GM21825 (cell line): ENCODE measurements at regions not wholly inside any gene's neighbourhood (a gene's known extent, or its start where the extent isn't known, plus 50 kb on each side); places are given as distances from the start of the nearest gene placed in this dataset.

Source experiments
- ATAC-seq: cut with Tn5 transposase; IDR thresholded peaks from one replicate; pipeline ENCODE4 v1.9.1; 2021; ENCODE audit warnings: mild to moderate bottlenecking, moderate library complexity; ENCODE audit not compliant: unreplicated experiment

DNA sequence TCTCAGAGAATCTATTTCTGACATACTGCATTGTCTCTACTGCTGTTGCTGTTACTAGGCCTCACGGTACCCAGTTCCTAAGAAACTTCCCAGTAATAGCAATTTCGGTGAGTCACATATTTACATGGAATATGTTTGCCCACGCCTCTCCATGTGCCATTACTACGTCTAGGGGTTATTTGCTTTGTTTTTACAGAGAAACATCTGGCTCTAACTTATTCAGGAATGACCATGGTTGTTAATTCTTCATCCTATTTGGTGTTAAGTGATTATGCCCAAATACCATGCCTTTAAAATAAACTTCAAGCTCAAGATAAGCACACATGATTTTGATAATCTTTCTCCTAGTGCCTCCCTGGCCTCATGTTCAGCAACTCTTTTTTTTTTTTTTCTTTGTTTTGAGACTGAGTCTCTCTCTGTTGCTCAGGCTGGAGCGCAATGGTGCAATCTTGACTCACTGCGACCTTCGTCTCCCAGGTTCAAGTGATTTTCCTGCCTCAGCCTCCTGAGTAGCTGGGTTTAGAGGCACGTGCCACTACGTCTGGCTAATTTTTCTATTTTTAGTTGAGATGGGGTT lies 101.0 kb upstream of the HS3ST1 start:
- ATAC-seq, result no peak

DNA sequence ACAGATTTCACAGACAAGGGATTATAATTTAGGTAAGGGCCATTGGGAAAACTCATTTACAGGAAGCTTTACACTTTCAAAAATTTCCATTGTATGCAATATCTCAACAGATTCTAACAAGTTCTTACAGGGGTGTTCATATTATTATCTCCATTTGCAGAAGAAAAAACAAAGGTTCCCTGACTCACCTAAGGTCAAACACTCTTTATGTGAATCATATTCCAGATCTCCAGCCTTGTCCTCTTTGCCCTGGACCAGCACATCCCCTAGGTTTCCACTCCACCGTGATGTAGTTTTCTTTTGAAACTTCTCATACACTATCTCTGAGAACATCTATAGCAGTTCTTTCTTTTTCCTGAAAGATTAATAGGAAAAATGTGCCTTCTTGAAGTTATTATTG lies 96.4 kb upstream of the HS3ST1 start:
- no peak for ATAC-seq

DNA sequence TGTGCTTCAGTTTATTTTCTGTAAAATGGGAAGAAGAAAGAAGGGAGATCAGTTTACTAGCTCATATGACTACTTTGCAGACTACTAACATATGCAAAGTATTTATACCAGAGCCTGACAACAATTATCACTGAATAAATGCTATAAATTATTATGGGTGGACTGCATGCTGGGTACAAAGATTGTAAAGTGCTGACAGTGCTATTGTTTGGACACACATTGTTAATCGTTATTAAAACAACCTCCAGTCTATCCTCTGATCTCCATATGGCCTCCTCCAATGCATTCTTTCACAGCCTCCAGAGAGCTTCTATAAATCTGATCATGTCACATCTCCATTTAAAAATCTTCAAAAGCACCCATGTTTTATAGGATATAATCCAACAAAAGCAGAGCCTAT lies 90.1 kb upstream of the HS3ST1 start:
- no peak for ATAC-seq

DNA sequence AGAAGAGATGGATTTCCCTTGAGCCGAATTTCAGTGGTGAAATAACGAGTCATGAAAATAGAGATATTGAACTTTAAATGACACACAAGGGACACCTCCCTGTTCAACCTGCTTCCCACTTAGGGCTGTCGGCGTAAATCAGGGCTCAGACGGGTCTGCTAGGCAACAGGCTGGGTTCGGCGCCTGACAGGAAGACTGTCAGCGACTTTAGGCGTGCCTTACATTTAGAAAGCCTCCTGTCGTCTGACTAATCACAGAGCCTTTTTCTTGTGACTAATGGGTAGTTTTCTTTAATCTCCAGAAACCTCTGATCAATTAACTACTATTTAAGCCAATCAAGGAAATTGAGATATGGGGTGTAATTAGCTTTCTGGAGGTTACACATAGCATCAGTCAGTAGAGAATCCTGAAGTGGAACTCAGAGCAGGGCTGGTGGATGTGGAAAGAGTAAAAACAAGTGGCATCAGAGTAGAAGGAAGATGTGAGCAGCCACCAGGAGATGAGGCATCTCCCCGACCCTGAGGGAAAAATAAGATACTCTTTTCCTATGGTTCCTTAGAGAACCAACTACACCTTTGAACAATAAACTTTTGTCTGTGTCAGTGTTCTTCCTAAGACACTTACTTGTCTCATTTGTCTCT lies 86.2 kb upstream of the HS3ST1 start:
- no peak for ATAC-seq

DNA sequence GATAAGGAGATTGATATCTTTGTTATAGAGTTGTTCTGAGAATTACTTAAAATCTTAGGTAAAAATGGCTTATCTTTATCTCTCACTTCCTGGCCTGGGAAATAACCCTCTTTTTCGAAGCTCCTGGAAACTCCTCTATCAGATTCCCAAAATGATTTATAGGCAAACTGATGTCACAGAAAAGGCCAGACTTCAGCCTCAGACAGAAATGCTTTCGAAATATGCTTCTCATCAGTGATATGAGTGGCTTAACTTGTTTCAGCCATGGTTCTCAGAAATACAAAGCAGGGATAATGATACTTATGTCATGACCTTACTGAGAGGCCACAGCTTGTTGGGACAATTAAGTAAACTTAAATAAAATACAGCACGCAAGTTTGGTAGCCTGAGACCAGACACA lies 85.3 kb upstream of the HS3ST1 start:
- ATAC-seq, result no peak

DNA sequence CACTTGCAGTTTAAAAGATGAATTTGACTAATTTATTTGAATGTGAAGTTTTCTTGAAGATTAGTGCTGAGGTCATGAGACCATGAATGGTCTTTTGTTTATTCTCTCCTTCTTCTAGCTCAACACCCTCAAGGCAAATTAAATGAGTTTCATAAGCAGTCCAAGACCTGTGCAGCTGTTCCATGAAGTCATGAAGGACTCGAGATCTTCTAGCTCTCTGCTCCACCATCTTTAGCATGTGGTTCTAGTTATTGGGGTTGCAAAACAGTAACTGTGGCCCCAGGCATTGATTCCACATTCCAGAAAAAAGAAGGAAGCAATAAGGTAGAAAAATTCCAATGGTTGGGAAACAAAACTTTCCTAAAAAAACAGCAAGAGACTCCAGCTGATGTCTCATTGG lies 84.2 kb upstream of the HS3ST1 start:
- no peak for ATAC-seq

DNA sequence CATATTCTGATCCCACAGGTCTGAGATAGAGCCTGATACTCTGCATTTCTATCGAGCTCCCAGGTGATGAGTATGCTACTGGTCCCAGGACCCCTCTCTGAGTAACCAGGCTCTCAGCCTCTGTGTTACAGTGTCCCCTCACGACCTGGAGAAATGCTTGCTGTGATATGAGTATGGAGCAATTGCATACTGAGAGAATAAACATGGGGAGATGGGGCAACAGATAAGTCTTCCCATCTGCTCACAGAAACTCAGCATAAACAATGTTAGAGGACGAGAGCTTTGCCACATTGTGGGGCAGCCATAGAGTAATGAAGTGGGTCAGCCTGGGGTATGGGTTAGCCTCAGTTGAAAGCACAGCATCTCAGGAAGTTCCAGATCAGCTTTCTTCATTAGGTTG lies 82.6 kb upstream of the HS3ST1 start:
- no peak for ATAC-seq

DNA sequence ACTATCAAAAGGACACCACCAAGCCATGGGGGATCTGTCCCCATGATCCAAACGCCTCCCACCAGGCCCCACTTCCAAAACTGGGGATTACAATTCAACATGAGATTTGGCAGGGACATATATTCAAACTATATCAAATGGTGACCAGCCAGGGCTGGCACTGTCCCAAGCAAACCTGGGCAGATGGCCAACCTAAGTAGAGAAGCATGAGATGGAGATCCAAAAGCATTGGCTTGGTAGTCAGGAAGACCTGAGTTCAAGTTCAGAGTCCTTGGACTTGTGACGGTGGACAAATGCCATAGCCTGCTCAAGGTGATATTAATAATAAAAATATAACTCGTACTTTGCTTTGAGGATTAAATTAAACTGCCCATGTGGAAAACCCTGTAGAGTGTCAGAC lies 79.2 kb upstream of the HS3ST1 start:
- no peak for ATAC-seq

DNA sequence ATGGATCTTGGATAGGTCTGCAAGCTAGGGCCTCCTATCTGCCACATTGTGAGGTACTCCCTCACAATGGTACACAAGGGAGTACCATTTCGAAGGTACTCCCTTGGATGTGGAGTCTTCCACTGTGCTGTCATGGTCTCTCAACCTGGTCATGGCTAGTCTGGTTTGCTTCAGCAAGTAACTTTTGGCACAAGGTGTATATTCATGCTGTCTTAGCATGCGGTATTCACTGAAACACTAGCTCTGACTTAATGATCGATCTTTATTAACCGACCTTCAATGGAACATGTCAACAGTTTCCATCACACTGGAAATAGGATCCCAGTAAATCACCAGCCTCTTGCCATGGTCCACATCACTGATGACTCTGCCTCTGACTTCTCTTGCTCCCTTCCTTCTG lies 77.5 kb upstream of the HS3ST1 start:
- no peak for ATAC-seq

DNA sequence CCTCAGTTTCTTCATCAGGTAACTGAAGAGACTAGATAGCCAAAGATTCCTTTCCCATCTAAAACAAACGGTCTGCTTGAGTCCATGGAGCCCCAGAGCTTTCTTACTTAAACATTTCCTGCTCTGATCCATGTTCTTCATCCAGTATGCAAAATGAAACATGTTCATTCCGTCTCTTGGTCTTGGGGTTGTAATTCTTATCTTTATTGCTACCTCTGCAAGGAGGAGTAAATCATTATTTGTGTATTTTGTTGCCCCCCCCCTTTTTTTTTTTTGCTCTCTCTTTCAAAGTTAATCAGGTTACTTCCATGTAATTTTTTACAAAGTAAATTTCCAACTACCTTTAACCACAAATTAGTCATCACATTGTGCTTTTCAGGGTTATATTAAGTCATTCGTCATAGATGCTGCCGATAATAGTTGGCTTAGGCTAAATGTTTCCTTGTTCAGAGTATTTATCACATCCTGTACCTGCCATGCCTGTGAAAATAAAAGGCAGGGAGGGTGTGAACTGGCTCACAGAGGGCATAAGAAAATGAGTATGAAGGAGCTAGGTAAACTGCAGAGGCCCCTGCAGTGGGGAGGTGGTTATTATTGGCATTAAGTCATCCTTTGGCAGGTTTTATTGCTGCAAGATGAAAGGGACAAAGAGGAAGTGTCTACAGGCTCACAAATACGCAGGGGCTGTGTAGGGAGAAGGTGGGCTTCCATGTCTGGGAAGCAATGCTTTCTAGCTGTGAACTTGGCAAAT lies 76.7 kb upstream of the HS3ST1 start:
- ATAC-seq, result no peak

DNA sequence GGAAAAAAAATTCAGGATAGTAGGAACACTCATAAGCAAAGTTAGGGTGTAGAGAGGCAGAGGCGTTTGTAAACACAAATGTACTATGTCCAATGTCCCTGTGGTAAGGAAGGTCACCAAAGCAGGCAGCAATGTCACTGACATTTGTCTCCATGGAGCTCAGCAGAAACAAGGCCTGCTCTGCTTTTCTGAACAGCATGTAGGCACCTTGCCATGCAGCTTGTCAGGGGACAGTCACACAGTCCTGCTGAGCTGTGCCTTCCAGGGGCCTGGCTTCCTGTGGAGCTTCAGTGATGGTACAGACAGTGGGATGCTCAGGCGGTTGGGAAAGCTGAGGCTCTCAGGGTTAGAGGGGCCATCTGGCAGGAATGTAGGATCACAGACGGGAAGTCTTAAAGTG lies 74.5 kb upstream of the HS3ST1 start:
- no peak for ATAC-seq

DNA sequence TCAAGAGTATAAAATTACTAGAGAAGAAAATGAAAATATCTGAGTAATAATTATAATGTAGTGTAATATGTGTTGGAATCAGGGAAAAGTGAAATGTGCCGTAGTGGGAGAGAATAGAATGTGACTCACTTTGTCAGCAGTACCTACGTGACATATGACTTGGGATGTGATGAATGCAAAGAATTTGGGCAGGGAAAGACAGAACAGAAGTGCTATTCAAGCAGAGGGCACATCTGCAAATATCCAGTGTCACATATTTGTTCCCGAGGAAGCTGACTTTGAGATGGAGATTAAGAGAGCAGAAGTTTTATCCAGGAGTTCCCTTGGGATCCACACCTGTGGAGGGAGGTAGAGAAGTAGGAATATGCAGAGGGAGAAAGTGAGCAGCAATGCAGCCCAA lies 69.3 kb upstream of the HS3ST1 start:
- no peak for ATAC-seq

DNA sequence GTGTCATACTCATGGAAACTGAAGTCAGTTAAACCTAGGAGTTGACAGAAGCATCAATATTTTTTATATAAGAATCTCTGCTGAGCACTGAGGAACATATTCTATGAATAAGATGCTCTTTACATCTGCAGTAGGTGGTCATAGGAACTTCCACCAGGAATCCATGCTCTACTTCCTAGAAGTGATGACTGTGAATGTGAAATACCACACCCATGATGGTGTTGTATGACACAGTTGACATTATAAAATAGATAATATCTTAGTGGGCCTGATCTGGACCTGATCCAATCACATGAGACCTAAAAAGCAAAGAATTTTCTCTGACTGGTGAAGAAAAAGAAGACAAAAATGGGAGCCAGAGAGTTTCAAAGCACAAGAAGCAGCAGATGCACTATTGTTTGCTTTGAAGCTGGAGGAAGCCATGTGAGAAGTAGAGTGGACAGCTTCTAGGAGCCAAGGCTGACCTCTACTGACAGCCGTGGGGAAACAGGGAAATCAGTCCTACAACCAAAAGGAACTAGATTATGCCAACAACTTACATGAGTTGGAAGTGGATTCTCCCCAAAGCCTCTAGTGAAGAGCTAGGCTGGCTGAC lies 68.6 kb upstream of the HS3ST1 start:
- ATAC-seq, result no peak

DNA sequence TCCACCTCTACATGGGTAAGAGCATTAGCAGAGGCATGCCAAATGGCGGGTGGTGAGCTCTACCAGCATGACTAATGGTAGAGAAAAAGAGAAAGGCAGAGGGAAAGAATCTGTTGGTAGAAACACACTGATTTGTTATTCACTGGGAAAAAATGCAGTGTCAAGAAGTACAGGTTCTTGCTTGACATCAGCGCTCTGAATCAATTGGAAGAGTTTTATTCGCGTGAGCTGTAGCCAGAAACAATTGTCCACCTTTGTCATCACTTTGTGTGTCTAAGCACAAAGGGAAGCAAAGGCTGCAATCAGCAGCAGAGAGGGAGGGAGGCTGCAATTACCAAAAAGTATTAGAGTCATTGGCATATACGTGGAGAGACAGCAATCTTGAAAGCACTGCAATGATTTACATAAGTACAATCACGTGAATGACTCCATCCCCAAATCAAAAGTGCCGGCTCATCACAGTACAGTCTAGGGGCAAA lies 67.7 kb upstream of the HS3ST1 start:
- ATAC-seq, result no peak

DNA sequence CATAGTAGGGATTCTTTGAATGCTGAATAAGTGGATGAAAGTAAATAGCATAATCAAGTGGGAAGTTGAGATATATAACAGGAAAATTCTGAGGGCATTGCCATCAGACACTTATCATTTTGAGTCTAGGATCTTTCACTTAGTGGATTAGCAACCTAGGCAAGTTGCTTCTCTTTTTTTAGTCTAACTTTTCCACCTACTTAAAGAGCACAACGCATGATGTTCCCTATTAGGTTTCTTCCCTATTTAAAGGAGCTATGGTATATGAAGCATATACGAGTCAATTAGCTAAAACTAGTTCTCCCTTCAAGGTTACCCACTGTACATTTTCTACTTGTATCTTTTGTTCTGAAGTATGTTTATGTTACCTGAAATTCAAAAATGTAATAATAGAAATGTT lies 67.1 kb upstream of the HS3ST1 start:
- ATAC-seq, result no peak

DNA sequence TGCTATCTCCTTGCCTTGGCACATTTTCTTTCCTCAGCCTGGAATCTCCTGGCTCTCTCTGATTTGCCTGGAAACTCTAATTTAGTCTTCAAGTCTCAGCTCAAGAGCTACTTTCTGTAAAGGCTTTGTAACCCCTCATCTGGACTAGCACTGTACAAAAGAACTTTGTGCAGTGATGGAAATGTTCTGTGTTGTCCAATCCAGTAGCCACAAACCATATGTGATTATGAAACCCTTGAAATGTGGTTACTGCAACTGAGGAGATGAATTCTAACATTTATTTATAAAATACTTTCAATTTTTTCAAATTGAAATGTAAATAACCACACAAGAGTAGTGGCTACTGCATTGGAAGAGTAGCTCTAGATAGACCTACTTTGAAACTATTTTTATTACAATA lies 66.6 kb upstream of the HS3ST1 start:
- no peak for ATAC-seq

DNA sequence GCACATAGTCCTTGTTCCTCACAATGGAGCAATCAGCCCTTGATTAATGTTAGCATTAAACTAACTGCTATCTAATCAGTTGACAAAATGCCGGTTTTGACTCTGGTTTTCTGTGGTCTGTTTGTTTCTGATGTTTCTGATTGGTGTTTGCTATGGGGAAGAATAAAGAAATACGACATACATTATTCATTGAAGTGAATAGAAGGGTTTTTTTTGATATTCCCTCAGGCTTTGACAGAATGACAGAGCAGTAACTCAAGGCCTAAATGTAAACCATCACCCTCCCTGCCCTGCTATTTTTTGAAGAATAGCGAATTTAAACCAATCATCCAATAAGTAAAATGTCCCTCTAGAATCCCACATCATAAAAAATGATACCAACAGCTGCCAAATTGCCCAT lies 65.5 kb upstream of the HS3ST1 start:
- no peak for ATAC-seq

DNA sequence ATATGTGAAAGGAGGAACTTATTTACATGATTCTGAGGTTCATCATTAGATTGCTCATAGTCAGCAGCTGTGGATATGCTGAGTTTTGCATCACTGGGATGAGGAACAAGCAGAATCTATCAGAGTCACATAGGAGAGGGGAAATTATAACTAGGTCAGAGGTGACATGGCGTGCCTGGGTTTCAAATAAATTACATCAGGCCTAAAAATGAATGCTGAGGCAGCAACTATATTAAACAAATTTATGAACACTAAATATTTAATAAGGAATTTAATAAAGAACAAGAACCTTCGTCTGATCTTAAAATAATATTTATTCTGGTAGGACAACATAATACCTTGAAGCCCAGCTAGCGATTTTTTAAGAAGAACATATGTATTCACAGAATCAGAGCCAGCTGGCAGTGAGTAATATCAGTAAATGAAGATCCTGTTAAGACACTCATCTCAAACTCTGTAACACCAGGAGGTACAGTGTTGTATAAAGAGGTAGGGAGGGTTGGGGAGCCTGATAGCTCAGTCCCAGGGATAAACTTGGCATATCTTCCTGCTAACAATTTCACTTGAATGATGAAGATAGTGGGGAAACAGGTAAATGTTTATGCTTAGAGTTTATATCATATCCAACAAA lies 60.9 kb upstream of the HS3ST1 start:
- no peak for ATAC-seq

DNA sequence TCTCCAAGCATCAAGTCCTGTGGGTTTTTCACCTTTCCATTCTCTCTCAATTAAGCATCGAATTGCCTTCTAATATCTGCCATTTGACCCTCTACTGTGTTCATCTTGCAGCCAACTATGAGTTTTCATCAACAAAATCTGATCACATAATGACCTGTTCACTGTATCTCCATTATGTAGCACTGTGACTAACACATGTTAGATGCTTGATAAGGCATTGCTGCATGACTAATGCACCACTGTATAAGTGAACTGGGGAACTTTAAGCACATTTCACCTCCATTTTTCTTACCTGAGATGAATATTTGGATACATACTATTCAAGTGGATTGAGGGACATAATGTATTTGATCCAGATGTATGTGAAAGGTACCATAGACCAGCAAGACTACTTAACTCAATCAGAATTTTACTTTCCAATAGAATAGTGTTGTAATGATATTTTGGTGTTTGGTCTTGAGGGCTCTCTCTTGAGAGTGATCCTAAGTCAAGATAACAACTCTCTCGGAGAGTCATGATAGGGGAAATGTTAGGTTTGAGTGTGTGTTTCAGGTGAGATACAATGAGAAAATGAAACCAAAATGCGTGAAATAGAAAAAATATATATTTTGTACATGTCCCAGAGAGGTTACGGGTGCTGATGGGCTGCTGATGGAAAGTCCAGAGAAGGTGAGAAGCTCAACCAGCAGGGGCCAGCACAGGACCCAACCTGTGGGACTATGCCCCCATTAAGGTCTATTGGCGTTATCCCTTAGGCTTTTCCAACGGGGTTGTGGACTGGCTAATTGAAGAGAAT lies 60.2 kb upstream of the HS3ST1 start:
- no peak for ATAC-seq

DNA sequence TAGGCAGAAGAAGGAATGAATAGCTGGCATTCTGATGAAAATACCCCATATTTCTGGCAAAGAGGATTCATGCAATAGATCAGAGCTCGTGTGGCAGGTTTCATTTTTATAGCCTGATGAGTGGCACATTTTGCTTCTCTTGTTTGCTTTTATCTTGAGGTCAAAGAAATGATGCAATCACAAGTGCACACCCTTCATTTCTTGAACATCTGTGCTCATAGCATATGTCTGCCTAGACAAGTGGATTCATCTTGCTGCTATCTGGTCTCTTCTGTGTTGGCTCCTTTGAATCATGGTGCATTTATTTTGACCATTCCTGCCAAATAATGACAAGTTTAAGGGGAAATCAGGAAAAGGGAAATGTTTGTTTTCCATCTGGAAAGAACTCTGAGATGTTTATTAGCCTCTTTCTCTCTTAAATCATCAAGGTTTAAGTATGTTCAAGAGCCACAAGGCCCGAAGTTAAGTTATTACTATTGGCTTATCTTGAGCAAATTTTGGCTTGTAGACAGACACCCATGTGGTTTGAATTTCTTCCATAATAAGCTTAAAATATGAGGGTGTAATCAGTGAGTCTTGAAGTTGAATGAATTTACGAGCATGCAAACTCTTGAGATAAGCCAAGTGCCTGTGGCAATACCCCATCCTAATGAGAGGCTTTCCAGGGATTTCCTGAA lies 59.3 kb upstream of the HS3ST1 start:
- no peak for ATAC-seq
